ENCODE measurements at regions not wholly inside any gene's neighbourhood (a gene's known extent, or its start where the extent isn't known, plus 50 kb on each side); places are given as distances from the start of the nearest gene placed in this dataset.

- TF ChIP-seq, protein P1, sequence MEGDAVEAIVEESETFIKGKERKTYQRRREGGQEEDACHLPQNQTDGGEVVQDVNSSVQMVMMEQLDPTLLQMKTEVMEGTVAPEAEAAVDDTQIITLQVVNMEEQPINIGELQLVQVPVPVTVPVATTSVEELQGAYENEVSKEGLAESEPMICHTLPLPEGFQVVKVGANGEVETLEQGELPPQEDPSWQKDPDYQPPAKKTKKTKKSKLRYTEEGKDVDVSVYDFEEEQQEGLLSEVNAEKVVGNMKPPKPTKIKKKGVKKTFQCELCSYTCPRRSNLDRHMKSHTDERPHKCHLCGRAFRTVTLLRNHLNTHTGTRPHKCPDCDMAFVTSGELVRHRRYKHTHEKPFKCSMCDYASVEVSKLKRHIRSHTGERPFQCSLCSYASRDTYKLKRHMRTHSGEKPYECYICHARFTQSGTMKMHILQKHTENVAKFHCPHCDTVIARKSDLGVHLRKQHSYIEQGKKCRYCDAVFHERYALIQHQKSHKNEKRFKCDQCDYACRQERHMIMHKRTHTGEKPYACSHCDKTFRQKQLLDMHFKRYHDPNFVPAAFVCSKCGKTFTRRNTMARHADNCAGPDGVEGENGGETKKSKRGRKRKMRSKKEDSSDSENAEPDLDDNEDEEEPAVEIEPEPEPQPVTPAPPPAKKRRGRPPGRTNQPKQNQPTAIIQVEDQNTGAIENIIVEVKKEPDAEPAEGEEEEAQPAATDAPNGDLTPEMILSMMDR (IDR thresholded peaks at IDR 0.05): no peak
- TF ChIP-seq POLR2A (IDR thresholded peaks at IDR 0.05): no peak
These were observed 1377.6 kb upstream of the PIK3C3 start for GRCh38 chr18:40577239-40577980.
